K562 (cell line): ENCODE measurements at regions not wholly inside any gene's neighbourhood (a gene's known extent, or its start where the extent isn't known, plus 50 kb on each side); places are given as distances from the start of the nearest gene placed in this dataset.

Experiments used
- ATAC-seq: fragments of 200-7000 bp; cut with Tn5 transposase; 3 replicates; pipeline ENCODE4 v1.9.1; 2020; ENCODE audit warnings: moderate library complexity
- BruUV-seq: library from RNA; stranded (reverse); fragments of 400-500 nt; replicated peaks from 2 replicates; lab custom pipeline; 2021; lab: Mats Ljungman, UMichigan
- CTCF ChIA-PET: fragments of 300-600 bp; formaldehyde crosslinking; extraction: SDS; loops from one replicate; lab custom pipeline; 2021; ENCODE audit warnings: low intra/inter-chr PET ratio; lab: Yijun Ruan, JAX
- POLR2A ChIA-PET: fragments of 300-600, 350-650 bp; sonication (Branson Sonifier 250); formaldehyde crosslinking; extraction: SDS; loops from one replicate; lab custom pipeline; 2021; ENCODE audit warnings: antibody characterized with exemption, inconsistent platforms; lab: Yijun Ruan, JAX
- DNase-seq, 4 experiments: peaks; one replicate each; pipeline versions ENCODE4 v3.0.0 to v3.0.0-alpha.2; 2011 to 2018; ENCODE audit warnings: low spot score in 3 of 4, mixed read lengths in 3 of 4; ENCODE audit errors: extremely low read depth in 1 of 4
- FAIRE-seq: peaks from 2 replicates; lab custom pipeline; 2011; peaks lifted over from hg19 to GRCh38; lab: Jason Lieb, UNC
- H2AFZ ChIP-seq: 2 replicates; pipeline ENCODE4 v1.6.0; 2011; ENCODE audit warnings: low read depth, low read length, control low read depth, inconsistent platforms
- H3K27ac ChIP-seq: fragments of 200-600 bp; 3 replicates; pipeline ENCODE4 v1.8.0; 2011; ENCODE audit warnings: low read depth, mild to moderate bottlenecking, control low read depth, inconsistent platforms, low read length, moderate library complexity, mixed read lengths; ENCODE audit errors: extremely low read depth
- H3K27me3 ChIP-seq, 2 experiments: fragments of 300-600 bp in 1 of 2; 2 replicates in 1 of 2; 3 replicates in 1 of 2; pipeline versions ENCODE4 v1.6.0 to v1.8.0; 2011; ENCODE audit warnings: inconsistent platforms in 2 of 2, low read length in 2 of 2, mild to moderate bottlenecking in 1 of 2, mixed read lengths in 1 of 2, moderate library complexity in 1 of 2; ENCODE audit not compliant: control insufficient read depth in 2 of 2, insufficient read depth in 2 of 2
- H3K36me3 ChIP-seq: fragments of 300-600 bp; 3 replicates; pipeline ENCODE4 v1.8.0; 2011; ENCODE audit warnings: mild to moderate bottlenecking, low read length, inconsistent platforms; ENCODE audit not compliant: control insufficient read depth, insufficient read depth
- H3K4me1 ChIP-seq, 2 experiments: fragments of 200-600 bp in 1 of 2; replicated peaks in 1 of 2; 2 replicates in 1 of 2; 3 replicates in 1 of 2; pipeline versions ENCODE4 v1.5.1 to v1.8.0; 2011; ENCODE audit warnings: inconsistent platforms in 2 of 2, low read length in 2 of 2, mild to moderate bottlenecking in 1 of 2, mixed read lengths in 1 of 2, moderate library complexity in 1 of 2; ENCODE audit not compliant: control insufficient read depth in 2 of 2, insufficient read depth in 2 of 2
- H3K4me2 ChIP-seq: 2 replicates; pipeline ENCODE4 v1.6.1; 2011; ENCODE audit warnings: low read length, control low read depth, inconsistent platforms, mixed read lengths; ENCODE audit not compliant: insufficient read depth
- H3K4me3 ChIP-seq: fragments of 200-600 bp; sonication (generic), shearing (Covaris generic); 2 replicates; pipeline ENCODE4 v1.5.1; 2016; ENCODE audit warnings: control low read depth, inconsistent platforms
- H3K79me2 ChIP-seq: fragments of 200-600 bp; 3 replicates; pipeline ENCODE4 v1.8.0; 2011; ENCODE audit warnings: low read length, inconsistent platforms; ENCODE audit not compliant: control insufficient read depth, insufficient read depth
- H3K9ac ChIP-seq, 2 experiments: 2 replicates each; pipeline versions ENCODE4 v1.6.0 to v1.6.1; 2011; ENCODE audit warnings: low read depth in 2 of 2, low read length in 2 of 2, control low read depth in 1 of 2, inconsistent platforms in 1 of 2, mild to moderate bottlenecking in 1 of 2, mixed read lengths in 1 of 2; ENCODE audit not compliant: insufficient read depth in 1 of 2
- H3K9me1 ChIP-seq: one replicate; pipeline ENCODE4 v1.6.0; 2011; ENCODE audit warnings: inconsistent platforms, mild to moderate bottlenecking, low read length, moderate library complexity; ENCODE audit not compliant: control insufficient read depth, insufficient read depth
- H3K9me3 ChIP-seq: replicated peaks from 2 replicates; pipeline ENCODE4 v1.5.1; 2011; ENCODE audit warnings: low read depth, low read length, inconsistent platforms; ENCODE audit not compliant: control insufficient read depth, insufficient read depth
- H4K20me1 ChIP-seq: replicated peaks from 2 replicates; pipeline ENCODE4 v1.6.1; 2011; ENCODE audit warnings: low read length, inconsistent platforms, mixed read lengths; ENCODE audit not compliant: control insufficient read depth, insufficient read depth
- SIRT6 ChIP-seq: IDR thresholded peaks from one replicate; pipeline ENCODE4 v1.6.1; 2012; ENCODE audit warnings: low read depth, mild to moderate bottlenecking, control low read depth, inconsistent platforms, low read length, moderate library complexity
- TEAD4 ChIP-seq, 2 experiments: sonication (generic) in 1 of 2; formaldehyde crosslinking in 1 of 2; IDR thresholded peaks; 2 replicates each; pipeline versions ENCODE4 v1.6.1 to v1.8.0; 2012 to 2022; ENCODE audit warnings: borderline replicate concordance in 1 of 2, inconsistent platforms in 1 of 2, low read length in 1 of 2, mild to moderate bottlenecking in 1 of 2, missing genetic modification reagents in 1 of 2
- whole genome bisulfite sequencing: fragments of 100-300 bp; shearing (Covaris generic); methylation state at CpG from one replicate; pipeline ENCODE4 v1.1.6; 2016; ENCODE audit warnings: low coverage, mixed read lengths; ENCODE audit not compliant: insufficient coverage; ENCODE audit errors: missing lambda C conversion rate; 5-methylcytosine and 5-hydroxymethylcytosine counted together
- in situ Hi-C: fragments of 300-500 bp; cut with MboI; formaldehyde crosslinking; loops from 4 replicates; pipeline ENCODE4 v1.15.0; 2018; ENCODE audit warnings: inconsistent platforms, mixed read lengths
- intact Hi-C: fragments of 100-400 bp; cut with micrococcal nuclease; formaldehyde crosslinking; loops from 2 replicates; pipeline ENCODE4 v1.14.2; 2022
- TF ChIP-seq, protein P1 (sequence below): fragments of 200-800 bp; sonication (Bioruptor generic); IDR thresholded peaks from 2 replicates; pipeline ENCODE4 v1.6.1; 2017; ENCODE audit warnings: missing genetic modification characterization, missing compliant biosample characterization

DNA sequence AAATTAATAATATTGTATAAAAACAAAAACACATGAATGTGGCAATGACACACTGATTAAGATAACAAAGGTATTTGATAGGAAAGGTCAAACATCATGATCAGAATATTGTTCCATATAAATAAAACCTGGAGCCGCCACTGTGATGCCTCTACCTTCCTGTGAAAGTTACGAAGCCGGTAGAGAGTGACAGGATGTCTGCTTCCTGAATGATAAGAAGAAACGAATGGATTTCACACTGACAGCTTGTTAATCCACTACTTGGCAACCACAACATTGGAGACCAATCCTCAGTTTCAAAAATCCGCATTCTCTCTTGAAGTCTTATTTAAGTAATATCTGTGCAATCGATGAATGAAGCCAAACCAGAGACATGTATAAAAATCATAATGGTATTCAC is 315.1 kb downstream of the HDGFL1 start:
- DNase-seq (no peak), FAIRE-seq (no peak), ATAC-seq (no peak)
- H3K4me1 ChIP-seq, result no peaks in the 10 kb centered on the region
- H3K9me1 ChIP-seq, result no peaks in the 10 kb centered on the region
- H3K79me2 ChIP-seq, result no peaks in the 10 kb centered on the region
- CTCF ChIA-PET, result no interaction called here
- H3K27ac ChIP-seq, result no peak overlapping the region
- H4K20me1 ChIP-seq, result no peaks in the 10 kb centered on the region
- H3K9ac ChIP-seq, result no peak overlapping the region
- intact Hi-C loops (no loop called here), in situ Hi-C loops (no loop called here)
- H3K4me3 ChIP-seq, result no peak overlapping the region
- H3K36me3 ChIP-seq, result no peaks in the 10 kb centered on the region
- H2AFZ ChIP-seq, result no peak overlapping the region
- H3K9me3 ChIP-seq, result no peaks in the 10 kb centered on the region
- 0% methylated on average over 6 of the region's 6 CpGs for WGBS
- no peaks in the 10 kb centered on the region for H3K27me3 ChIP-seq
- no peak overlapping the region for H3K4me2 ChIP-seq
- no TSS peak for BruUV-seq
- TF ChIP-seq TEAD4 (IDR thresholded peaks at IDR 0.05; ENCODE audit: low read length), result no peak
- no peak for TF ChIP-seq TEAD4 (CRISPR knock-in tag; IDR thresholded peaks at IDR 0.05; ENCODE audit: borderline replicate concordance)
- TF ChIP-seq, protein P1, sequence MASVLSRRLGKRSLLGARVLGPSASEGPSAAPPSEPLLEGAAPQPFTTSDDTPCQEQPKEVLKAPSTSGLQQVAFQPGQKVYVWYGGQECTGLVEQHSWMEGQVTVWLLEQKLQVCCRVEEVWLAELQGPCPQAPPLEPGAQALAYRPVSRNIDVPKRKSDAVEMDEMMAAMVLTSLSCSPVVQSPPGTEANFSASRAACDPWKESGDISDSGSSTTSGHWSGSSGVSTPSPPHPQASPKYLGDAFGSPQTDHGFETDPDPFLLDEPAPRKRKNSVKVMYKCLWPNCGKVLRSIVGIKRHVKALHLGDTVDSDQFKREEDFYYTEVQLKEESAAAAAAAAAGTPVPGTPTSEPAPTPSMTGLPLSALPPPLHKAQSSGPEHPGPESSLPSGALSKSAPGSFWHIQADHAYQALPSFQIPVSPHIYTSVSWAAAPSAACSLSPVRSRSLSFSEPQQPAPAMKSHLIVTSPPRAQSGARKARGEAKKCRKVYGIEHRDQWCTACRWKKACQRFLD (CRISPR knock-in tag), result no peak
- no peak for TF ChIP-seq SIRT6
- POLR2A ChIA-PET, result no interaction called here
